Esophagus mucosa (tissue), 1 donor: ENCODE measurements at regions not wholly inside any gene's neighbourhood (a gene's known extent, or its start where the extent isn't known, plus 50 kb on each side); places are given as distances from the start of the nearest gene placed in this dataset.
"Not testable (repeated sequence)": the region's sequence is repeated elsewhere in the genome, so short reads cannot be mapped to it uniquely, and the experiment has no call there.

Source experiments
- ATAC-seq: fragments of 200-7000 bp; cut with Tn5 transposase; one replicate; pipeline ENCODE4 v1.9.1; 2020
- donor health status: DM: yes; HTN: yes; CAD: no.

DNA sequence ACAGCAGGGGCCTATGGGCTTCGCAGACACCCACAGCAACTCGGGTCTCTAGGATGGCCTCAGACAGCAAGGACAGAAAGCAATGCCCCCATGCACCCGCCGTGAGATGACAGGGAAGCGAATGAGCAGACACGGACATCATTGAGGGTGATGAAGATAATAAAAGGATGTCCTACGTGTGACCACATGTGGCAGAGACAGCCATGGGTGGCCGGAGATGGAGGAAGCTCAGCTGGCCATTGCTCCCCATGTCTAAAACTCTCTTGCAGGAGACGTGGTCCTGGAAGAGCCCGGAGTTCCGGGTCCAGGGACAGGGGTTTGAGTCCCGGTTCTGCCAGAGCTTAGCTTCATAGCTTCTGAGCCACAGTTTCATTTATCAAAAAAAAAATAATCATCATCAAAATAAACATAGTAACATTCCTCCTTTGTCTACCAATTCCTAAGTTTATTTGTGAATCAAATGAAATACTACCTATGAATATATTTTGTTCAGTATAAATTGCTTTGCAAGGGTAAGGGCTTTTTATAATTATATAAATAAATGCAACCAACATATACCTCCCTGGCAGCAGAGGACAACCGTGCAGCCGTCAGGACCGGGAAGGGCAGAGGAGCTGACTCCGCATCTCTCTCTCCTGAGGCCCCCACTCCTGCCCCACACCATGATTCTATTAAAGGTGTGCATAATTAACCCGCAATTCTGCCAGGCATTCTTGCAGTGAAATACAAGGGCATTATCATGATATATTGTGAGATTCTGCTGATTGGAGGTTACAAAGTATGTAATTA is 401.4 kb upstream of the MYT1L start:
- no peak for ATAC-seq

GRCh38 chr2:2731816-2732284 is 400.8 kb upstream of the MYT1L start:
- ATAC-seq = no peak

- no peak for ATAC-seq
These were observed 400.2 kb upstream of the MYT1L start for GRCh38 chr2:2731101-2731815.

DNA sequence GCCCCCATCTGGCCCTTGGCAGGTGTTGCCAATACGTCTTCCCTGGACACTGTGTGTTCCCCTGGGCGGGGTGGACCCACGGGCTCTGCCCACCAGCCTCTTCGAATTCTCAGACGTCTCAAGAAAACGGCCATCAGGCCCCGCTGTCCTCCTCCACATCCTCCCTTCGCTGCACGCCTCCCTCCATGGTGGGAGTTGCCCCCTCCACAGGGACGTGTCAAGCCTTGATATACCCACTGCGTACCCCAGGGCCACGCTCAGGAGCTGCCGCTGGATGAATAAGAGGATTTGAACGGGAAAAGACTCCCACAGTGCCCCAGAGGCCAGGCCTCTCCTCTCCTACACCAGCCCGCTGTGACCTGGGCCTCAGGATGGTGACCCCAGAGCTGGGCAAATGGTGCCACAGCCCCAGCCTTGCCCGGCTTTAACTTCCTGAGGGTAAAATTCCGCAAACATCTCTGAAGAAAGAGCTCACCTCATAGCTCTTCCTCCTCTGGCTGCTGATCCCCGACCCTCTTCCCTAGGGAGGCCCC is 399.3 kb upstream of the MYT1L start:
- no peak for ATAC-seq

DNA sequence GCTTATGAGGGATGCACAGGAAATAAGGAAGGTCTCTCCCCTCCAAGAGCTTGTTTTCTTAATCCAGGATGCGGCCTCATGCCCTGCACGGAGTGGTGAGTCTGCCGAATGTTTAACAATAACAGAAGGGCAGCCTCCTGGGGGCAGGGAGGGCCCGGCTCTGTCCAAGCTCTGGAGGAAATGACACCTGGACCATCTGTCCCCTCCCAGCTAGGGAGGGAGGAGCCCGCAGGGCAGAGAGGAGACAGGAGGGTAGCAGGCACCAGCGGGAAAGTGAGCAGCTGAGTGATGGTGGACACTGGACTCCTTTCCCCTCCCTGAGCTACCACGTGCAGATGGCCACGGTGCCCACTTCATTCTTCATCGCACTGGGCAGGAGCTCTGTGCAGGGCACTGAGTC is 398.2 kb upstream of the MYT1L start:
- ATAC-seq = no peak

DNA sequence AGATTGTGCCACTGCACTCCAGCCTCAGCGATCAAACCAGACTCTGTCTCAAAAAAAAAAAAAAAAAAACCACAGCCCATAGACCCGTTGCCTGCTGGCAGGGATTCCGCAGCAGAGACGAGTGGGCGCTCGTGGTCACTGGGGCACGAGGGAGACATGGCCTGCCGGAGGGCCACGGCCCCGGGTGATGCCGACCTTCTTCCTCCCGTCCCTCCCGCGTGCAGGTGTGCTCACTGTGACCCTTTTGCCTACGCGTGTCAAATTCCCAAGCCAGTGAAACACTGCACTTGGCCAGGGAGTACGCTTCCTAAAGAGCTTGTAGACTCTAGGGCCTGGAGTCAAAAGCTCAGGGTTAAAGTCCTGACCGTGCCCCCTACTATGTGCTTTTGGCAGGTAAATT is 397.6 kb upstream of the MYT1L start:
- ATAC-seq = no peak

DNA sequence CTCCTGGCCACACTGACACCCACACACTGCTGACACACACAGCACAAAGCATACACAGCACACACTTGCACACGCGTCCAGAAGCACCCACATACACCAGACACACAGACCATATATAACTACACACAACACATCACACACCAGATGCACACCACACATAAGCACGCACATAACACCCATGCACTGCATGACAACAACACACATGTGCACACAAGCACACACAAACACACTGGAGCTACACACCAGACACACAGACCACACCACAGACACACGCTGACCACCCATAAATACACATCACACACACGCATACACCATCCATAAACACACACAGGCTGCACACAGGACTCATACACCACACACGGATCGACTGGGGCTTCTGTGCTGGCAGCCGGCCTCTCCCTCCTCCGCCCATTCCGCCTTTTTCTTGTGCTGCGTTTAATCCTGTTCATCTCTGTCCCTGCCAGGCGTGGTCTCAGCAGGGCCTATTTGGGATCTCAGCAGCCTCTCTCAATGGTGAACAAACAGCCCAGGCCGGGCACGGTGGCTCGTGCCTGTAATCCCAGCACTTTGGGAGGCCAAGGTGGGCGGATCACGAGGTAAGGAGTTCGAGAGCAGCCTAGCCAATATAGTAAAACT is 396.9 kb upstream of the MYT1L start:
- no peak for ATAC-seq

- ATAC-seq = no peak
These were observed 395.1 kb upstream of the MYT1L start for GRCh38 chr2:2726163-2726562.

- ATAC-seq = no peak
These were observed 392.0 kb upstream of the MYT1L start for GRCh38 chr2:2723064-2723463.

DNA sequence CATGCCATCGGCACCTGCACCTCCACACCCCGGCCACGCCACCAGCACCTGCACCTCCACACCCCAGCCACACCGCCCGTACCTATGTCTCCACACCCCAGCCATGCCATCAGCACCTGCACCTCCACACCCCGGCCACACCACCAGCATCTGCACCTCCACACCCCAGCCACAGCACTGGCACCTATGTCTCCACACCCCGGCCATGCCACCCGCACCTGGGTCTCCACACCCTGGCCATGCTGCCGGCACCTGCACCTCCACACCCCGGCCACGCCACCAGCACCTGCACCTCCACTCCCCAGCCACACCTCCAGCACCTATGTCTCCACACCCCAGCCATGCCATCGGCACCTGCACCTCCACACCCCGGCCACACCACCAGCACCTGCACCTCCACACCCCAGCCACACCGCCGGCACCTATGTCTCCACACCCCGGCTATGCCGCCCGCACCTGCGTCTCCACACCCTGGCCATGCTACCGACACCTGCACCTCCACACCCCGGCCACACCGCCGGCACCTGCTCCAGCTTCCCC is 390.3 kb upstream of the MYT1L start:
- ATAC-seq = no peak

- not testable (repeated sequence) for ATAC-seq
These were observed 389.7 kb upstream of the MYT1L start for GRCh38 chr2:2720806-2721205.

DNA sequence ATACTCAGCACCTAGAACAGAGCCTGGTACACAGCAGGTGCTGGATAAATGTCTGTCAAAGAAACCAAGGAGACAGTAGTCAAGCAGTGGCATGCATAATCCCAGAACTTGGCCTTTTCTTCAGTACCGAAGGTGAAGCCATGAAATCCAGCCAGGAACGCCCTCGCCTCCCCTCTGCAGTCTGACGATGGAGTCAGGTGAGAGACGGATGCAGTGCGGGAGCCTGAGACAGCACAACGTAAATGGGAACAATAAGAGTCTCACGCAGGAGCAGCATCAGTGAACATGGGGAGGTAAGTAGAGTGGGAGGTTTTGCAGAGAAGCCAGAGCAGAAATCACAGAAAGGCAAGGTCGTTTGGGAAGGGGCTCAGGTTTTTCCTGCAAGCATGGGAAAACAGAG is 389.3 kb upstream of the MYT1L start:
- ATAC-seq = no peak

GRCh38 chr2:2719781-2720180 is 388.7 kb upstream of the MYT1L start:
- ATAC-seq = no peak

- ATAC-seq = no peak
These were observed 387.9 kb upstream of the MYT1L start for GRCh38 chr2:2719015-2719414.

GRCh38 chr2:2717406-2717805 is 386.3 kb upstream of the MYT1L start:
- no peak for ATAC-seq

- no peak for ATAC-seq
These were observed 385.7 kb upstream of the MYT1L start for GRCh38 chr2:2716771-2717170.

DNA sequence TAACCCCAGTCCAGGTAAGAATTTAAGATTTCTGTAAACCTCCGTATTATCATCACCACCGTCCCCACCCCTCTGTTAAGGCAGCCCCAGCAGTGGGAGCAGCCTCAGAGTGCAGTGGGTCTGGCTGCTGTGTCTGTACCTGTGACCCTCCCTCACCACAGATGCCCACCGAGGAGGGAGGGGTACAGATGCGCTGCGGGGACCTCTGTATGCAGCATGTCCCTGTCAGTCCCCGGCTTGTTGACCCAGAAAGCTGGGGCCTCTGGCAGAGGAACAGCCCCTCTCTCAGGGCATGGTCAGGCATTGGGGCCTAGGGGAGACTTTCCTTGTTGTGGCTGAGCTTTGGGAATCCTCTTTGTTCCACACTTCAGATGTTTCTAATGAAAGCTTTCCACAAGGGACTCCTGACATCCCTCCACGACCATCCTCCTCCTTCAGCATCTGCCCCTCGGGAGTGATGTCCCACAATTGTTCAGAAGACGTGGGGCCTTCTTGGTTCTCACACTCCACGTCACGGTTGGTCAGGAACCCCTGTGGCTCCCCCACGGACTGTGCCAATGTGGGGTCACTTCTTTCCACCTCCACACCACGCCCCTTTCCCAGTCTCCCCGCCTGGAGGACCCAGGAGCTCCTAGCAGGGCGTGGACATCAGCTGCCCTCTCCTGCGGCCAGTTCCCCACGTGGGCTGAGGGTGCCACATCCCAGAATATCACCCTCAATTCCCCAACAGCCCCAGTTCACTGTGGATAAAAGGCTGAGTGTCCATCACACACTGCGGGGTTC is 384.2 kb upstream of the MYT1L start:
- ATAC-seq = no peak

DNA sequence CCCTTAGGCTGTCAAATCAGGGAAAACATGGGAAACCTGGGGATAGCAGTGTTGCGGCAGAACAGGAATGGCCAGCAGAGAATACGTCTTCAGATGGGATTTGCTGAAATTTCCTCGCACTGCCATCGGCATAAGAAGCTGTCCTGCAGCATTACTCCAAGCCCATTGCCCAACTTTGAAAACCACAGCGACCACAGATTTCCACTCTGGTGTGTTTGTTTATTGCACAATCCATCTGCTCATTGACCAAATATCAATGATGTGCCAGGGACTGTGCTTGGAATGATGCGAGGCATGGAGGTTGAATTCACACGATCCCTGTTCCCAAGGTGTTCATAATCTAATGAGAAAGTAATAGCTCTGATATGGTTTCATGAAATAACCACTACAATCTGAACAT is 383.3 kb upstream of the MYT1L start:
- ATAC-seq = no peak

DNA sequence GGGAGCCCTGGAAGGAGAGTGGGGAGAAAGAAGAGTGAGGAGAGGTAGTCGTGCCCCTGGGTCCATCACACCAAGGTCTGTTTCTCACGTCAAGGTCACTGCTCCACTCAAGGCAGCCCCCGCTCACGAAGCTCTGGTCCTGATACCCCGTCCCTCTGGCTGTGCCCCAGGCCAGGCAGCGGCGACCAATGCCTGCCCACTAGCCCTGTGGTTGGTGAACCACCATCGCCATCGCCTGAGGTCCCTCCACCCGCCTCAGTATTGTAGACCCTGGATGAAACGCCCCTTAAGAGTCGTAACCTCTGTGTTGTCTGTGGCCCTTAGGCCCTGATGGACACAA is 378.3 kb upstream of the MYT1L start:
- ATAC-seq = no peak

DNA sequence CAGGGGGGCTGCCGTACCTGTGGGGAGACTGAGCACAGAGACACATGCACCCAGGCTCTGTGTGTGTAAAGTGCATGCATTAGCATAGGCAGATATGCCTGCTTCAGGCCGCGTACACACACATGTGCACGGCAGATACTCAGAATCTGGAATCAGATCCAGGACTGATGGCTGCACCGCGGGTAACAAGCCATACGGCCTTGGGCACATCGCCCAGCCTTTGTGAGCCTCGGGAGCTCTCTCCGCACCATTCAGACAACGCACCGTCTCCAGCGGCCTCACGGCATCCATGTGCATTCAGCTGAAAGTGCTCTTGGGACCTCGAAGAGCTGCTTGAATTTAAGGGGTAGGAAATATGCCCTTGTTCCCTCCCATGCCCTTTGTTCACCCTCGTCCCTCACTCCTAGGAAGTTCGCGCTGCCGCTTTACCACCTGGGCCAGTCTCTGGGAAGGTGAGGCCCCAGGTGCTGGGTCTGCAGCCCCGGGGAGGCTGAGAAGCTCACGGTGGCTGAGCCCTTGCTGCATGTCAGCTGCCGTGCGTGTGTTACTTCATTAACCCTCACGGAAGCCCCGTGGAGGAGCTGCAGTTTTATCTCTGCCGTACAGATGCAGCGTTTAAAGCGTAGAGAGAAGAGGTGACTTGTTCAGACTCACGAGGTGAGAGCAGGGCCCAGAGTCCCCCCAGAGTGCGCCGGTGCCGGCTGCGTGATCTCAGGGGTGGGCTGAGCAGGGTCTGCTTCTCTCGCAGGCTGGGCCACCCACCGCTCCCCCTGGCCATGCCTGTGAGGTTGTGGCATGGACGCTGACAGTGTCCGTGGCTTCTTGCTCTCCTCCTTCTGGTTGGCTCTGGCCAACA is 377.7 kb upstream of the MYT1L start:
- ATAC-seq = no peak

GRCh38 chr2:2707206-2707991 is 376.3 kb upstream of the MYT1L start:
- ATAC-seq = no peak
